ENCODE measurements at regions not wholly inside any gene's neighbourhood (a gene's known extent, or its start where the extent isn't known, plus 50 kb on each side); places are given as distances from the start of the nearest gene placed in this dataset.

DNA sequence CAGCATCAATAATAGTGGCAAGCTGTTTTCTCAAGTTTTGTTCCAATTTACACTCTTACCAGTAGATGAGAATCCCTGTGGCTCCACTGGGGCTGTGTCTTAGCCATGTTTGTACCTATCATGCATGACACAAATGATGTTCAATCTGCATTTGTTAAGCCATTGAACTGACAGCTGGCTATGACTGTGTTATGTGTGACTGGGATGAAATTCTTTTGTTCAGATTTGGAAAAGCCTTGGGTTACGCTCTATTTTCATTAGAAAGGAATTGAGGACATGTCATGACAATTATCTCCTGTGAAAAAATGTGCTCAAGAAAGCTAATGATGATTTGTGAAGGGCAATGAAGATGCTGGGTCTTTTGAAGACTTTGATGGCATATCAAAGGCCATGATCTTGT, 201.8 kb upstream of the LARGE1 start:
- TF ChIP-seq, protein P1, sequence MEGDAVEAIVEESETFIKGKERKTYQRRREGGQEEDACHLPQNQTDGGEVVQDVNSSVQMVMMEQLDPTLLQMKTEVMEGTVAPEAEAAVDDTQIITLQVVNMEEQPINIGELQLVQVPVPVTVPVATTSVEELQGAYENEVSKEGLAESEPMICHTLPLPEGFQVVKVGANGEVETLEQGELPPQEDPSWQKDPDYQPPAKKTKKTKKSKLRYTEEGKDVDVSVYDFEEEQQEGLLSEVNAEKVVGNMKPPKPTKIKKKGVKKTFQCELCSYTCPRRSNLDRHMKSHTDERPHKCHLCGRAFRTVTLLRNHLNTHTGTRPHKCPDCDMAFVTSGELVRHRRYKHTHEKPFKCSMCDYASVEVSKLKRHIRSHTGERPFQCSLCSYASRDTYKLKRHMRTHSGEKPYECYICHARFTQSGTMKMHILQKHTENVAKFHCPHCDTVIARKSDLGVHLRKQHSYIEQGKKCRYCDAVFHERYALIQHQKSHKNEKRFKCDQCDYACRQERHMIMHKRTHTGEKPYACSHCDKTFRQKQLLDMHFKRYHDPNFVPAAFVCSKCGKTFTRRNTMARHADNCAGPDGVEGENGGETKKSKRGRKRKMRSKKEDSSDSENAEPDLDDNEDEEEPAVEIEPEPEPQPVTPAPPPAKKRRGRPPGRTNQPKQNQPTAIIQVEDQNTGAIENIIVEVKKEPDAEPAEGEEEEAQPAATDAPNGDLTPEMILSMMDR (IDR thresholded peaks at IDR 0.05): no peak
- TF ChIP-seq EP300 (IDR thresholded peaks at IDR 0.05): no peak
- no peak for TF ChIP-seq POLR2AphosphoS5 (IDR thresholded peaks at IDR 0.05)
